NCI-H510A treated with DMSO at 0.1 percent for 48 hours (cell line): ENCODE measurements at regions not wholly inside any gene's neighbourhood (a gene's known extent, or its start where the extent isn't known, plus 50 kb on each side); places are given as distances from the start of the nearest gene placed in this dataset.

Source experiments
- DNase-seq: peaks from one replicate; lab custom pipeline; 2025; lab: John Stamatoyannopoulos, UW

DNA sequence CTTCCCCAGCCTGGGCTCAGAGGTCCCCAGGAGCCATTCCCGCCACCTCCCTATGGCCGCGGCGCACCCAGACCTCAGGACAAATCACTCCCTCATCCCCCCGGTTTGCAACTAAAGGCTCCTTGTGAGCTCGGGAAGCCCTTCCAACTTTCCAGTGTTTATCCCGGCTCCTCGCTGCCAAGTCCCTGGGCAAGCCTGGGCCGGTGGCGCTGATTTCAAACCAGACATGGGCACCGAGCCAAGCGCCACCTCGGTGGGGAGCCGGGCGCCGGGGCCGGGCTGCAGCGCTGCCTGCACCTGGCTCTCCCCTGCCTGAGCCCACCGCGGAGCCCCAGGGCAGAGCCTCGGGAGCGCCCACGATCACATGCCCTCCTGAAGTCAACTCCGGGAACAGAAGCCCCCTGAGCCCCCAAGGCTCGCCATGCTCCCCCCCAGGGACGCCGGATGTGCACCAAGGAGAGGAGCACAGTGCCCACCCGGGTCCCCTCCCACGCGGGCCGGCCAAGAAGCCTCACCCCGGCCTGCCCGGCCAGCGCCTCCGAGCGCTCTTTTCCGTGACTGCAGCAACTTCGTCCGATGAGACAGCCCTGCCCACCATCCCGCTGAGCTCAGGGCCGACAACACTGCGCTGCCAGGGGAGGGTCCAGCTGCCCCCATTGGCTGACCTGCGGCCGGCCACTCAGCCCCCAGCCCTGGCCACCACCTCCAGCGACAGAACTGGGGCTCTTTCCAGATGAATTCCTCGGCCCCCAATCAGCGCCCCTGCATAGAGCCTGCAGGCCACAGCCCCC lies 50.0 kb downstream of the NCOR2 start:
- peak; percentile 92 for DNase-seq

DNA sequence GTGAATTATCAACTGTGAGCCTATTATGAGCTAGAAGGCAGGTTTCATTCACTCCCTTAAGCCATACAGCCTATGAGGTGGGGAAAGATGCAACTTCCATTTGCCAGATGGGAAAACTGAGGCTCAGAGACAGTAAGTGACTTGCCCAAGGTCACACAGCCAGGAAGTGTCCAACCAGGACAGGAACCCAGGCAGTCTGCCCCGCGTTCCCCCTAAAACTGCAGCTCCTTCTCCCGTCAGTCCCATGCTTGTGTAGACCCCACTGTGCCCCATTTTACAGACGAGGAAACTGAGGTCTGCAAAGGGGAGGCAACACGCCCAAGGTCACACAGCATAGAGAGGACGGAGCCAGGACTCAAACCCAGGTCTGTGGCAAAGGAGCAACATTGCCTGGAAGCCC lies 50.6 kb downstream of the NCOR2 start:
- DNase-seq = no peak

DNA sequence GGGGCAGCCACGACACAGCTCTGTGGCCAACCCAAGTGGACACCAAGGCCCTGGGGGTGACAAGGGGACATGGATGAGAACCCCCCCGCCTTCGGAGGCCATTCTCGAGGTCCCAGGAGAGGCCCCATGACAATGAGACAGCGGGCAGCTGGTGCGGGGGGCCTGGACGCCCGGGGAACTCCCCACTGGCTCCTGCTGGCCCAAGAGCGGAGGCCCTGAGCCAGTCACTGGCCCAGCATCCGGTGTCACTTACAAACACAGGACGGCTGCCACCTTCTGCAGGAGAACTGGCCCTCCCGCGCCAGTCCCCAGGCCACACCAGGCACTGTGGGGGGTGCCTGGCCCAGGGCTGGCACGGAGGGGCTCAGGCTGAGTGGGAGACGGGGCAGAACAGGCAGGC lies 51.4 kb downstream of the NCOR2 start:
- DNase-seq = no peak

DNA sequence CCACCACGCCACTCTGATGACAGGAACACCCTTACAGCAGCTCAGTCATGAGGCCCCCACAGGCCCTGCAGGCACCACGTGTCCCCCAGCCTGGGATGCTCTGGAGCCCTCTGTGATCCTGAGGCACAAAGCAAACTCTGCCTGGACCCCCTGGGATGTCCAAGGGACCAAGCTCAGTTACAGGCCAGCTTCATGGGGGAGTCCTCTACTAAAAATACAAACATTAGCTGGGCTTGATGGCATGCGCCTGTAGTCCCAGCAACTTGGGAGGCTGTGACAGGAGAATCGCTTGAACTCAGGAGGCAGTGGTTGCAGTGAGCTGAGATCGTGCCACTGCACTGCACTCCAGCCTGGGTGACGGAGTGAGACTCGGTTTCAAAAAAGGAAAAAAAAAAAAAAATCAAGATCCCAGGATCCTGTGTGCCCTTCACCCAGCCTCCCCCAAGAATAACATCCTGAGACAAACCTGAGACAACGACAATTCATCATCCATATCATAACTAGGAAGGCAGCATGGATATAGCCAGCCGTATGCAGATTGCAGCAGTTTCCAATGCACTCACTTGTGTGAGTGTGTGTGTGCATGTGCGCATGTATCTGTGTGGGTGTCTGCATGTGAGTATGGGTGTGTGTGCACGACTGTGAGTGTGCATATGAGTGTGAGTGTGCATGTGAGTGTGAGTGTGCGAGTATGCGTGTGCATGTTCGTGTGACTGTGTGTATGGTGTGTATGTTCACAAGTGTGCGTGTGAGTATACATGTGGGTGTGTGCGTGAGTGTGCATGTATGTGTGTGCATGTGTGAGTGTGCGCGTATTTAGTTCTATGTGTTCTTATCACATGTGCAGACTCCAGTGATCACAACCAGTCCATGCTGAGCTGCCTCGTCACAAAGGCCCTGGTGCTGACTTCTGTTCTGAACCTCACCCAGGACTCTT lies 52.1 kb downstream of the NCOR2 start:
- DNase-seq = no peak

DNA sequence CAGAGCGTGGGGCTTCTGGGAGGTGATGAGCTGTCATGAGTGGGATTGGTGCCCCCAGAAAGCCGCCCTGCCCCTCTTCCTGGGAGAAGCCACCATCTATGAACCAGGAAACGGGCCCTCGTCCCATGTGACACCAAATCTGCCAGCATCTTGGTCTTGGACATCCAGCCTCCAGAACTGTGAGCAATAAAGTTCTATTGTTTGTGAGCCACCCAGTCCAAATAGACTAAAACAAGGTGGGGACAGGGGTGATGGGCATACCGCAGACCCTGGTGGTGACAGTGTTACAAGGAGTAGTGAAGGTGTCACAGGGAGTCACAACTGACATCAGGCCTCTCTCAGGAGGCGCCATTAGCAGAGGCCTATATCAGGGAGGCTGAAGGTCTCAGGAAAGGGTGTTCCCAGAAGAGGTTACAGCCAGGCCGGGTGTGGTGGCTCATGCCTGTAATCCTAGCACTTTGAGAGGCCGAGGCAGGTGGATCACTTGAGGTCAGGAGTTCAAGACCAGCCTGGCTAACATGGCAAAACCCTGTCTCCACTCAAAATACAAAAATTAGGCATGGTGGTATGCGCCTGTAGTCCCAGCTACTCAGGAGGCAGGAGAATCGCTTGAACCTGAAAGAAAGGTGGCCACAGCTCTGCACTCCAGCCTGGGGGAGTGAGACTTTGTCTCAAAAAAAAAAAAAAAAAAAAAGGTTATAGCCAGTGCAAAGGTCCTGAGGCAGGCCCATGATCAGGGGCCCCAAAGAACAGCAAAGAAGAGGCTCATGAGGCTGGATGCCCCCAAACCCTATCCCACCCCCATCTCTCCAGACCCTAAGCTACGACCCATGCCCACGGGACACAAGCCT lies 53.0 kb downstream of the NCOR2 start:
- DNase-seq = no peak

DNA sequence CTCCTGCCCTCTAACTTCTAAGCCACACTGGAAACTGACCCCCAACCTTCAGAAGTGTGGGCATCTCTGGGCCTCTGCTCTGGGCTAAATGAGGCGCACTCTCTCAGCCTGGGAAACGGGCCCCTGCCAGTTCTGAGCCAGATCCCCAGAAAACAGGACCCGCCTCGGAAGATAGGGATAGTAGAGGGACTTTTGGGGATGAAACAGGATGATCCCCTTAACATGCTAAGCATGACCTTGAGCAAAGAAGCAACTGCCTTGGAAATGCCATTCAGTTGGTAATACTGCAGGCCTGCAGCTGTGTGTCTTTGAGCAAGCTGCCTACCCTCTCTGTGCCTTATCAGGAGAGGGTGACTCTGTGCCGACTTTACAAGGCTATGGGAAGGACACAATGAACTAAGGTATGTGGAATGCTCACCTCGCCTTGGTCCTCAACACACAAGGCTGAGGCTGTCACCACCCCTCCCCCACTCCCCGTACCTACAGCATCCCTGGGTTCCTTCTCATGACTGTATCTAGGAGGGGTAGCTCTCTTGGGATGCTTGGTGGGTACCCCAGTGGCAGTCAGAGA lies 54.0 kb downstream of the NCOR2 start:
- DNase-seq = no peak

DNA sequence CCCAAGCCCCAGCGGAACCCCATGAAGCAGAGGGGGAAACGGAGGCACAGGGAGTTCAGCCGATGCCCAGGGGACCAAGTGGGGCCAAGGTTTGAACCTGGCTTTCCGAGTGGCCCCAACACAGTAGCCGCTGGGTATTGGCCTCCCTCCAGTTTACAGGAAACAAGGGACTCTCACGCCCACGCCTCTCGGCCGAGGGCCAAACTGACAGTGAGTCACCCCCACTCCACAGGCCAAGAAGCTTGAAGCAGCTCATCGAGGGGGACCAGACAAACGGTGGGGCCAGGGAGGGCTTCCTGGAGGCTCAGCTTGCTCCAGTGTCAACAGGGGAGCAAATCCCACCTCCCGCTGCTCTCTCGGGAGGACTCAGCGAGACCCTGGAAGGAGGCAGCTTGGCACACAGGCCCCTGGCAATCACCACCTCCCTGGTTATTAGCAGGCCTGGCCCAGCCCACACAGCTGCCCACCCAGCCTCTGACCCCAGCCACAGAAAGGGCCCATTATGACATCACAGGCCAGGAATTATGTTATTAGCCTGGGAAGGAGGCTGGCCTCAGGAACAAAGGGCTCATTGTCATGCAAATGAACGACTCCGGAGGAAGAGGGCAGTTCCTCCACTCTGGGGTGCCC lies 54.6 kb downstream of the NCOR2 start:
- peak; percentile 20 for DNase-seq

DNA sequence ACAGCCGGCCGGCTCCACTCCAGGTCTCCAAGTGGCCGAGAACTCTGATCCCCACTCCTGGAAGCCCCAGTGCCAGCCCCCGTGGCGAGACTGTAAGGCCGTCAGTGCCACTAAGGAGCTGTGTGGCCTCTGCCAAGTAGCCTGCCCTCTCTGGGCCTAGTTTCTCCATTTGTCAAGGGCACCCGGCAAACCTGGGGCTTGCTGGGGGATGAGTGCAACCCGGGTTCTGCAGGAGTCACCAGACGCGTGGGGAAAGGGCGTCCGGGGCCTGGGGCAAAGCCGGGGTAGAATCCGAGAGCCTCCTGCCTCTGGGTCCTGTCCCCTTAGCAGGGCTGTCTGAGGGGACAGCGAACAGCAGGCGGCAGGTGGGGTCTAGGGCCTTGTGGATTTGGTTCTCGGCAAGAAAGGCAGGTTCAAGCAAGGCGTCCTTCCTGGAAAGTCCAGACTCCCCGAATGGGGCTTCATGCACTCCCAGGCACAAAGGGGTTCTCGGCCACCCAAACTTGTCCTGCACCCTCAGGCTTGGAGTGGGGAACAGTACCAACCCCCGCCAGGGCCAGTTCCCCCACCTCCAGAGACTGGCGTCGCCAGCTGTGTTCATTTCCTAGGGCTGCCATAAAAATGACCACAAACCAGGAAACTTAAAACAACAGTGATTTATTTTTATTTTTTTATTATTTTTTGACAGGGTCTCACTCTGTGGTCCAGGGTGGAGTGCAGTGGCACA lies 56.0 kb downstream of the NCOR2 start:
- no peak for DNase-seq

DNA sequence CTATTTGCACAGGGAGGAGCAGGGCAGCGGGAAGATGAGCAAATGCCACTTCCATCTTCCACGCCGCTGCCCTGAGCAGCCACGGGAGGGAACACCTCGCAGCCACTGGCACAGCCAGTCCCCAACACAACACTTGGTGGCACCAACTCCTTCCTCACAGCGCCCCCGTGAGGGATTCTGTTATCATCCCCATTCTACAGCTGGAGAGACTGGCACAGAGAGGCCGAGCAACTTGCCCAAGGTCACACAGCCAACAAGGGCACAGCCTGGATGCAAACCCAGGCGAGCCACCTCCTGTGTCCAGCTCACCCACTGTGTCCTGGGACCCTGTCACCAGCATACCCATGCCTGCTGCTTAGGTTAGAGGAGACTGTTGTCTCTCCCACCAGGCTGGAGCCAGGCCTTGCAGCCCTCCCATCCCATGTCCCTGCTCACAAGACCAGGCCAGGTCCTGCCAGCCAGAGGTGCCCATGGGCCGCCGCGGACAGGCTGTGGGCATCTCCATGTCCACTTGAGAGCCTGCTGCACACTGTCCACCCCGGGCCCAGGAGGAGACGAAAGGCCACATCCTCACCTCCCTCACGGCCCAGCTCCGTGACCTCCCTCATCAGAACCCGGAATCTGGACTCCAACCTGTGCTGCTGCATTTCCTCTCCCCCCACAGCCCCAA lies 57.0 kb downstream of the NCOR2 start:
- DNase-seq = no peak

DNA sequence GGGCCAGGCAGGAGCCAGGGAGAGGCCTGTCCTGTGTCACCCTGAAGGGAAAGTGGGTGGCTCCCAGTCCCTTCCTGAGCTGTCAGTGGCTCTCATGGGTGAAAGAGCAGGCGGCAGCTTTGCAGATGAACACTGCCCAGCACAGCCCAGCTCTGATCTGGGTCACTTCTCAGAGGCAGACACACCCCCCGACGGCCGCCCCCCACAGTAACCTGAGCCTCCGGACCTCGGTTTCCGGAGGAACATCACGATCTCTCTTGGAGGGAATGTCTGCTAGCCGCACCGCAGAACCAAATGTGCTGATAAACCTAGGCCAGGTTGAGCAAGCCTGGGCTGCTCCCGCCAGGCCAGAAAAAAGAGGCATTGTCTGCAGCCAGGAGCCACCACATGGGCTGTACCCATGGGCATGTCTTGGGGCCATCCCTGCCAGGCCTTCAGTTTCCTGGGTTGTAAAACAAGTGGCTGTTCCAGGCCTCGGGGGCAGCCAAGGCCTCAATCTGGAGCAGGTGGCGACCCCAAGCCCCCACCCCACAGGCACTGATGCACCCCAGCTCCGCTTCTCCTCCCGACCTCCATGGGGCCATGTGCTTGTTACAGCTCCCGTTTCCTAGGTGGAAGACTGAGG lies 57.6 kb downstream of the NCOR2 start:
- no peak for DNase-seq

DNA sequence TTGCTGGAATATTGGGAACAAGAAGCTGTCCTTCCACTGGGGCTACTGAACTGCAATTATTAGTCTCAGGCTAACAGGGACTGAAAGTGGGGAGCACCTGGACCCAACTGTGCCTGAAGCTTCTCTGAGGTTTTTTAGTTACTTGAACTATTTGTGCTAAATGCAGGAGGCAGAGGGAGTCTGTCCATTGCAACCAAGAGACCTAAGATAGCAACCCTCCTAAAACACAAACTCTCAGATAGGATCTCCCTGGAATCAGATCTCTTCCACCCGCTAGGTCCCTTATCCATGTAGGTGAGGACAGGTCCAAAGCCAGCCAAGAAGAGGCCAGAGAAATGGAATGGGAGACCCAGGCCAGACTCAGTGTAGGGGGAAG lies 58.1 kb downstream of the NCOR2 start:
- no peak for DNase-seq

DNA sequence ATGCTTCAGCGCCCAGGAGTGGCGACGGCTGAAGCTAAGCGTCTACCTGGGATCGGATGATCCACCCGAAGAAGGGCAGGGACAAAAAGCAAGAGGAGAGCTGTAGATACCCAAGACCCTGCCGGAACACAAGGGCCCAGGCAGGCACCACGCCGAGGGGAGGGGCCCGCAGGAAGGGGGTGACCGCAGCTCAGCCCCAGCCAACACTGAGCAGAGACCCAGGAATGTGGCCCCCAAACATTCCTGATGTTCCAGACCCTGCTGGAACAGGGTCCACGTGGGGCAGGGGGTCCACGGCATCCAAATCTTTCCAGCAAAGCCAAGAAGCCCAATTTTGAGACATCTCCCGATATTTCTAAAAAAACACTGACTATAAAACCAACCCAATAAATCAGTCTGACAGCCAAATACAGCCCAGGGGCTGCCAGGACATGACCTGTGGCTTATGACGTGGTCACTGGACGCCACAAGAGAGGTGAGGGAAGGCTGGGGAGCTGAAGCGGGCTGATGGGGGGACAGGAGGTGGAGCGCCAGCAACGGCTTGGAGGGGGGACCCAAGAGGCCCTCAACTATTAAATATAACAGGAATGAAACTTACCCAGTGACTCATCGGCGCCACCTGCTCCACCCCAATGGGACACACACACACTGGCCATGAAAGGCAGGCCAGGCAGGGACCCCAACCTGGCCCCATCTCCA lies 58.9 kb downstream of the NCOR2 start:
- DNase-seq = no peak

DNA sequence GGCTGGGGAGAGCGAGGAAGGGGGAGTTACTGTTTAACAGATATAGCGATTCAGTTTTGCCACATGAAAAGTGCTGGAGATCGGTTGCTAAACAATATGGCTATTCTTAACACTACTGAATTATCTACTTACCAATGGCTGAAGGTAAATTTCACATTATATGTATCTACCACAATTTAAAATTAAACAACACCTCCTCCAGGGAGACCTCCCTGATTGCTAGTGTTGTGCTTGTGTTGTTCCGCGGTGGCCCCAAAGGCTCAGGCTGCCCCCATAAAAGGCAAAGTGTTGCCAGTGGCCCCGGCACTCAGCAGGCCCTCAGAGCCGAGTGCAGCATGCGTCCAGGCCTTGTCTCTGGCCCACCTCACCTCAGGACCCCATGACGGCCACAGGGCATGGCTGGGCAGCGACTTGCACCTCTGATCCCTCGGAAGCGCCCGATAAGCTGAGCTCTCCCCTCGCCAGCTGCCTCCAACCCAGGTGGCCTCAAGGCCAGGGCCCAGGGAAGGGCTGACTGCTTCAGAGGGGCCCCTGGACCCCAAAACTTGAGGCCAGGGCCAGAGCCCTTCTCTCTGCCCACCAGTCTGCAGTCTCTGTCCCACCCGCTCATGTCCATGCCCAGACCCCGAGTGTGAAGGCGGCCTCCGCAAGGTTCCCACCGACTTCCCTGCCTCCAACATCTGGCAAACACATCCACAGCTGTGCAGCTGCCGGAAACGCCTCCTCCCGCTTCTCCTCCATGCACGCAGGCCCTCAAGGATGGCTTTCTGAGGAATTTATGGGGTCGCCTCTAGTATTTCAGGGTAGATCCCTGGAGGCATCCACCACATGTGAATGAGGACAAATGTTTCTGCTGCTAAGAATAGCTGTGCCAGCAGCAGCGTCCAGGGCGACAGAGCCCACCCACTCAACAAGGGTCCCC lies 60.0 kb downstream of the NCOR2 start:
- no peak for DNase-seq

DNA sequence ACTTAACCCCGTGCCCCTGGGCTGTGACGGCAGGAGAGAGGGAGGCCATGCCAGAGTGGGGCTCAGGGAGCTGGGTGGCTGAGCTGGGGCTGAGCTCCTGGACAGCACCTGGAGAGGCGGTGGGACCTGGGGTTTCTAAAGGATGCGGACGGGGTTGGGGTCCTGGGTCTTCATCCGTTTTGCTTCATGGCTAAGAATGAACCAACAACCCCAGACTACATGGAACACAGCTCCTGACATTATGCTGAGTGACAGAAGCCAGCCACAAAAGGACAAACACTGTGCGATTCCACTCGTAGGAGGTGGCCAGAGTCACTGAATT lies 60.6 kb downstream of the NCOR2 start:
- no peak for DNase-seq

DNA sequence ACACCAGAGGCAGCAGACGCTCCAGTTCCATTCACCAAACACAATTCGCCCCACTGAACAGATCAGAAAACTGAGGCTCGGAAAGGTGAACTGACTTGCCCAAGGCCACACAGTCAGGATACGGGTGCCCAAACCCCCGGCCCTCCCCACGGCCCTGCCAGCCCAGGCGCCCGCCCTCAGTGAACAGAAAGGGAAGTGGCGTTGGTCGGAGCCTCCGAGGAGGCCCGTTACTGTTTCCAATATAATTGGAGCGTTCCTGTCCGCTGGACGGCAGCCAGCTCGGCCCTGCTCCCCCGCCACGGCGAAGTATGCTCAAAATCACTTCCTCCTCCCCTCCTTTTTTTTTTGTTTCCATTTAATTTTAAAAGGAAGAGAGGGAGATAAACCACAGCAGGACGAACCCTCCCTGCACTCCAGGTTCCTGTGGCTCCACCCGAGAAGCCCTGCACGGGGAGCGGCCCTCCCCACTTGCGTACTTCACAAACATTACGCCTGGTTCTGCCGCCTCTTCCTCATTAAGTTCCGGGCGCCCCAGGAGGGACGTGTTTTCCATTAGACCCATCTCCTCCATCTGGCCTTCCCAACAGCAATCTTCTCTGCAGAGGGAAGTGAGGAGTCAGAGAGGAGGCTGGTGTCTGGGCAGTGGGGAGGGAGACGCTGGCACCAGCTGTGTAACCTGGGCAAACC lies 61.1 kb downstream of the NCOR2 start:
- peak; percentile 89 for DNase-seq

DNA sequence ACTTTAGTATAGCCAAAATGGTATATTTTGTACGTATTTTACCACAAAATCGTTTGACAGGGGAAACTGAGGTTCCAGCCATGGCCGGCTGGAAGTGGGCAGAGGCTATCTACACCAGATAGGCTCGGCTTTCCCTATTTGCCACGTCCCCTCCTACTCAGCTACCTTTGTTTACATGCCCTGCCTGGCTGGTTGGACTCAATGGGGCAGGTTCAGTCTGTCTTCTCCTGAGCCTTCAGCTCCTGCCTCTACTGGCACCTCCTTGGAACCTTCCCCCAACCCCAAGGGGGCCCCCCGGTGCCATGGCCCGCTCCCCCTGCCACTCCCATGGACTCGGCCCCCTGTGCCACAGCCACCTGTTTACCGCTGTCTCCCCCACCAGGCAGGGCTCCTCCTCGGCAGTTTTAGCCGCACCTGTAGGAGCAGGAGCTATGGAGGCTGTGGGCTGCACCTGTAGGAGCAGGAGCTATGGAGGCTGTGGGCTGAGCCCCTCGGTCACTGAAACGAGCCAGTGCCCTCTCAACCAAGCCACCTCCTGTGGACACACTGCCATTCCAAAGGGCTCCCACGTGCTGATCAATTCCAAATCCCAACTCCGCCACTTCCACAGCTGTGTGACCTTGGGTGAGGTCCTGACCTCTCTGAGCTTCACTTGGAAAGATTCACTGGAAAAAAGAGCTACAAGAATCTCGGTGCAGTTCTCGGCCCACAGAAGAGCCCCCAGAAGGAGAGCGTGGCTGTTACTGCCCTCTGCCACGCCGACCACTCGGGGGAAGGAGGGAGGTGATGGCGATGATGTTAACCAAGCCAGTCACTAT lies 62.2 kb downstream of the NCOR2 start:
- no peak for DNase-seq
